NT2/D1 (cell line): ENCODE measurements at regions not wholly inside any gene's neighbourhood (a gene's known extent, or its start where the extent isn't known, plus 50 kb on each side); places are given as distances from the start of the nearest gene placed in this dataset.

Experiments used
- SUZ12 ChIP-seq: IDR thresholded peaks from 2 replicates; pipeline ENCODE4 v1.6.1; 2011; ENCODE audit not compliant: insufficient read length, insufficient read depth; ENCODE audit errors: extremely low read depth
- YY1 ChIP-seq: IDR thresholded peaks from 2 replicates; pipeline ENCODE4 v1.6.1; 2011; ENCODE audit not compliant: insufficient read length, insufficient read depth
- ZNF274 ChIP-seq: IDR thresholded peaks from 2 replicates; pipeline ENCODE4 v1.6.1; 2011; ENCODE audit warnings: mild to moderate bottlenecking, low read depth, low read length

DNA sequence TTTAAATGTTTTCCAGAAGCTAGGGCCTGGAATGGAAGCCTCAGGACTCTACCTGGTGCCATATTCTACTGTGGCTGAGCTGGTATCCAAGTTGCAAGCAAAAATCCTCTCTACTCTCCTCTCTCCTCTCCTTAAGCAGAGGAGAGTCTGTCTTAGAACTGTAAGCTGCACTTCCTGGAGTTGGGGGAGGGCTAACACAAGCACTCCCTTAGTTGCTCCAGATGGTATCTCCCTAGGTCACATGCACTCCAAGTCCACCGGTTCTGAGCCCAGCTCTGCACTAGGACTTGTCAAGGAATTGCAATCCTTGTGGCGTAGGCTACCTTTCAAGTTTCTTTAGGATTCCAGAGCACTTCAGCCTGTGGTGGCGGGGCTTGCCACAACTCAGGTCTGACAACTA, 513.9 kb upstream of the RGMB start:
- no peak for TF ChIP-seq SUZ12
- no peak for TF ChIP-seq YY1
- TF ChIP-seq ZNF274: no peak
